Left lung (tissue), 4 donors: ENCODE measurements at regions not wholly inside any gene's neighbourhood (a gene's known extent, or its start where the extent isn't known, plus 50 kb on each side); places are given as distances from the start of the nearest gene placed in this dataset.
A peak's percentile ranks its signal among the peaks of the same experiment; 100 is the strongest.

ENCODE experiments used
- ATAC-seq: fragments of 200-7000 bp; cut with Tn5 transposase; one replicate; pipeline ENCODE4 v1.9.1; 2020; ENCODE audit warnings: moderate library complexity
- DNase-seq, 4 donors: peaks; one replicate each; pipeline ENCODE4 v3.0.0-alpha.2; 2013 to 2020
- H3K27ac ChIP-seq, 2 donors: fragments of 200-600 bp; sonication (generic) in 1 of 2; one replicate each; pipeline versions ENCODE4 v1.5.0 to v1.8.0; 2020 to 2021
- H3K27me3 ChIP-seq, 2 donors: fragments of 200-600 bp; sonication (generic) in 1 of 2; one replicate each; pipeline versions ENCODE4 v1.5.0 to v1.8.0; 2020 to 2021
- H3K36me3 ChIP-seq, 2 donors: fragments of 200-600 bp; sonication (generic) in 1 of 2; one replicate each; pipeline versions ENCODE4 v1.5.0 to v1.8.0; 2020 to 2021
- H3K4me1 ChIP-seq, 2 donors: fragments of 200-600 bp; one replicate each; pipeline ENCODE4 v1.8.0; 2021
- H3K4me3 ChIP-seq, 2 donors: fragments of 200-600 bp; sonication (generic) in 1 of 2; one replicate each; pipeline versions ENCODE4 v1.5.0 to v1.8.0; 2020 to 2021; ENCODE audit warnings: mild to moderate bottlenecking in 1 of 2
- H3K9me3 ChIP-seq, 2 donors: fragments of 200-600 bp; sonication (generic) in 1 of 2; one replicate each; pipeline versions ENCODE4 v1.5.0 to v1.8.0; 2020 to 2021
- CTCF ChIP-seq, 2 donors: fragments of 200-600 bp; sonication (generic) in 1 of 2; IDR thresholded peaks; one replicate each; pipeline versions ENCODE4 v1.5.0 to v1.8.0; 2021; ENCODE audit warnings: antibody characterized with exemption in 2 of 2
- intact Hi-C, 2 donors: fragments of 100-400 bp; cut with DNase I; formaldehyde crosslinking; loops; one replicate each; pipeline versions ENCODE4 v1.11.2 to v1.14.2; 2022
- donor health status: DM: no; HTN: yes; CAD: no.
- donor health status: DM: no; HTN: no; CAD: no.

GRCh38 chr3:73739791-73740453 lies 115.2 kb upstream of the PDZRN3 start:
- intact Hi-C loops = no loop called here
- Histone ChIP-seq H3K27me3 (no peaks in the 10 kb centered on the region), H3K4me1 (no peaks in the 10 kb centered on the region), H3K27ac (no peak overlapping the region), H3K36me3 (no peaks in the 10 kb centered on the region), H3K9me3 (no peaks in the 10 kb centered on the region), H3K4me3 (no peak overlapping the region)
- DNase-seq (no peak), ATAC-seq (no peak)
- no peak for TF ChIP-seq CTCF (IDR thresholded peaks at IDR 0.05)

GRCh38 chr3:73738711-73739110 lies 114.0 kb upstream of the PDZRN3 start:
- no peak for ATAC-seq

GRCh38 chr3:73734211-73735089 lies 109.7 kb upstream of the PDZRN3 start:
- H3K36me3 ChIP-seq = no peaks in the 10 kb centered on the region
- intact Hi-C loops = no loop called here
- no peak overlapping the region for H3K4me3 ChIP-seq
- H3K9me3 ChIP-seq = no peaks in the 10 kb centered on the region
- no peak for TF ChIP-seq CTCF (IDR thresholded peaks at IDR 0.05)
- no peaks in the 10 kb centered on the region for H3K4me1 ChIP-seq
- H3K27ac ChIP-seq = no peak overlapping the region
- no peak for ATAC-seq
- no peaks in the 10 kb centered on the region for H3K27me3 ChIP-seq
- no peak for DNase-seq

More at GRCh38 chr3:73738711-73739110, 114.0 kb upstream of the PDZRN3 start:
- no peaks in the 10 kb centered on the region for H3K27me3 ChIP-seq
- no peak for TF ChIP-seq CTCF (IDR thresholded peaks at IDR 0.05)
- no peak overlapping the region for H3K27ac ChIP-seq
- H3K4me3 ChIP-seq = no peak overlapping the region
- H3K4me1 ChIP-seq = no peaks in the 10 kb centered on the region
- intact Hi-C loops = no loop called here
- no peaks in the 10 kb centered on the region for H3K9me3 ChIP-seq
- DNase-seq = no peak
- H3K36me3 ChIP-seq = no peaks in the 10 kb centered on the region

- no peak for TF ChIP-seq CTCF (IDR thresholded peaks at IDR 0.05)
These were observed 109.0 kb upstream of the PDZRN3 start for GRCh38 chr3:73733746-73734145.

GRCh38 chr3:73729969-73730440 lies 105.3 kb upstream of the PDZRN3 start:
- Histone ChIP-seq H3K4me1 (no peaks in the 10 kb centered on the region), H3K27ac (no peak overlapping the region), H3K36me3 (no peaks in the 10 kb centered on the region), H3K9me3 (no peaks in the 10 kb centered on the region), H3K4me3 (no peak overlapping the region), H3K27me3 (no peaks in the 10 kb centered on the region)
- DNase-seq (peak in 2 of 4 donors; percentile 62 to 71), ATAC-seq (peak; percentile 33)
- intact Hi-C loops = no loop called here
- TF ChIP-seq CTCF (IDR thresholded peaks at IDR 0.05) = no peak

More at GRCh38 chr3:73733746-73734145, 109.0 kb upstream of the PDZRN3 start:
- intact Hi-C loops = no loop called here
- DNase-seq (no peak), ATAC-seq (no peak)
- H3K27ac ChIP-seq = no peak overlapping the region
- H3K4me1 ChIP-seq = no peaks in the 10 kb centered on the region
- H3K9me3 ChIP-seq = no peaks in the 10 kb centered on the region
- no peak overlapping the region for H3K4me3 ChIP-seq
- H3K36me3 ChIP-seq = no peaks in the 10 kb centered on the region
- H3K27me3 ChIP-seq = no peaks in the 10 kb centered on the region
